HepG2 (cell line): ENCODE measurements at regions not wholly inside any gene's neighbourhood (a gene's known extent, or its start where the extent isn't known, plus 50 kb on each side); places are given as distances from the start of the nearest gene placed in this dataset.

Source experiments
- ATAC-seq: fragments of 200-7000 bp; cut with Tn5 transposase; 3 replicates; pipeline ENCODE4 v1.9.1; 2020; ENCODE audit warnings: mild to moderate bottlenecking, moderate library complexity
- BruUV-seq: library from RNA; stranded (reverse); fragments of 400-500 nt; replicated peaks from 2 replicates; lab custom pipeline; 2021; lab: Mats Ljungman, UMichigan
- CTCF ChIA-PET: fragments of 300-600 bp; formaldehyde crosslinking; extraction: SDS; loops from one replicate; lab custom pipeline; 2021; ENCODE audit warnings: low total read pairs, inconsistent platforms, low intra/inter-chr PET ratio; lab: Yijun Ruan, JAX
- POLR2A ChIA-PET: fragments of 350-600 bp; sonication (Branson Sonifier 250); formaldehyde crosslinking; loops from one replicate; lab custom pipeline; 2020; ENCODE audit warnings: antibody characterized with exemption, inconsistent platforms; lab: Yijun Ruan, JAX
- DNase-seq: peaks from one replicate; pipeline ENCODE4 v3.0.0-alpha.2; 2015; ENCODE audit warnings: low spot score
- FAIRE-seq: peaks from 3 replicates; lab custom pipeline; 2011; peaks lifted over from hg19 to GRCh38; lab: Jason Lieb, UNC
- H2AFZ ChIP-seq: one replicate; pipeline ENCODE4 v1.6.1; 2011; ENCODE audit warnings: low read length, inconsistent platforms
- H3K27ac ChIP-seq: fragments of 300-600 bp; 3 replicates; pipeline ENCODE4 v1.8.0; 2011; ENCODE audit warnings: mixed run types, mild to moderate bottlenecking, mixed read lengths, low read length, inconsistent platforms; ENCODE audit not compliant: insufficient read depth; ENCODE audit errors: extremely low read length
- H3K27me3 ChIP-seq, 2 experiments: fragments of 200-600 bp in 1 of 2; 2 replicates in 1 of 2; 3 replicates in 1 of 2; pipeline versions ENCODE4 v1.6.0 to v1.8.0; 2011; ENCODE audit warnings: low read length in 2 of 2, mild to moderate bottlenecking in 2 of 2, moderate library complexity in 2 of 2, inconsistent platforms in 1 of 2; ENCODE audit not compliant: insufficient read depth in 2 of 2, control insufficient read depth in 1 of 2
- H3K36me3 ChIP-seq, 2 experiments: fragments of 200-600 bp in 1 of 2; replicated peaks in 1 of 2; 2 replicates in 1 of 2; 3 replicates in 1 of 2; pipeline versions ENCODE4 v1.5.1 to v1.8.0; 2011; ENCODE audit warnings: low read length in 2 of 2, inconsistent platforms in 1 of 2; ENCODE audit not compliant: insufficient read depth in 2 of 2, control insufficient read depth in 1 of 2
- H3K4me1 ChIP-seq: 2 replicates; pipeline ENCODE4 v1.5.1; 2012; ENCODE audit warnings: low read length, inconsistent platforms; ENCODE audit not compliant: insufficient read depth
- H3K4me2 ChIP-seq: 2 replicates; pipeline ENCODE4 v1.6.0; 2011; ENCODE audit warnings: low read depth, low read length, inconsistent platforms
- H3K4me3 ChIP-seq, 3 experiments: fragments of 200-600 bp in 1 of 3; sonication (generic), shearing (Covaris generic) in 1 of 3; replicated peaks in 1 of 3; 2 replicates each; pipeline ENCODE4 v1.5.1; 2011 to 2016; ENCODE audit warnings: low read length in 3 of 3, inconsistent platforms in 2 of 3, low read depth in 2 of 3, mild to moderate bottlenecking in 2 of 3, control low read depth in 1 of 3, mixed read lengths in 1 of 3; ENCODE audit not compliant: insufficient read depth in 1 of 3
- H3K79me2 ChIP-seq: one replicate; pipeline ENCODE4 v1.6.1; 2011; ENCODE audit warnings: low read length, inconsistent platforms; ENCODE audit not compliant: insufficient read depth
- H3K9ac ChIP-seq: 2 replicates; pipeline ENCODE4 v1.6.0; 2011; ENCODE audit warnings: mild to moderate bottlenecking, low read depth, low read length, inconsistent platforms; ENCODE audit not compliant: insufficient read depth
- H3K9me3 ChIP-seq: 2 replicates; pipeline ENCODE4 v1.5.1; 2012; ENCODE audit warnings: mild to moderate bottlenecking, low read length
- H4K20me1 ChIP-seq: 2 replicates; pipeline ENCODE4 v1.6.0; 2011; ENCODE audit warnings: inconsistent platforms, mild to moderate bottlenecking, low read length, moderate library complexity; ENCODE audit not compliant: insufficient read depth
- ETV5 ChIP-seq: IDR thresholded peaks from 2 replicates; pipeline ENCODE4 v1.6.1; 2018; ENCODE audit warnings: missing biosample characterization, missing genetic modification reagents, inconsistent platforms, borderline replicate concordance
- FOSL2 ChIP-seq: sonication (generic); formaldehyde crosslinking; IDR thresholded peaks from 2 replicates; pipeline ENCODE4 v1.4.0; 2020; ENCODE audit warnings: missing genetic modification reagents
- HNRNPH1 ChIP-seq: fragments of 200-400 bp; formaldehyde crosslinking; optimal IDR thresholded peaks from 2 replicates; pipeline ENCODE3; 2017; ENCODE audit warnings: mild to moderate bottlenecking, low read depth, low read length
- IRF9 ChIP-seq: sonication (generic); formaldehyde crosslinking; IDR thresholded peaks from 2 replicates; pipeline ENCODE4 v1.8.0; 2022; ENCODE audit warnings: missing genetic modification reagents, mild to moderate bottlenecking, borderline replicate concordance
- PHB2 ChIP-seq: fragments of 450-650 bp; IDR thresholded peaks from 2 replicates; pipeline ENCODE4 v1.6.1; 2018; ENCODE audit not compliant: partially characterized antibody
- PITX1 ChIP-seq: sonication (generic); formaldehyde crosslinking; IDR thresholded peaks from 2 replicates; pipeline ENCODE4 v1.5.1; 2020; ENCODE audit warnings: mild to moderate bottlenecking, missing genetic modification reagents
- POLR2AphosphoS5 ChIP-seq: IDR thresholded peaks from 2 replicates; pipeline ENCODE4 v1.6.1; 2012; ENCODE audit warnings: low read depth, low read length
- RORA ChIP-seq: sonication (generic); formaldehyde crosslinking; IDR thresholded peaks from 2 replicates; pipeline ENCODE4 v1.5.0; 2020; ENCODE audit warnings: mild to moderate bottlenecking, missing genetic modification reagents, moderate library complexity
- SP140L ChIP-seq: sonication (generic); formaldehyde crosslinking; IDR thresholded peaks from 2 replicates; pipeline ENCODE4 v1.4.0; 2020; ENCODE audit warnings: missing genetic modification reagents, borderline replicate concordance
- UBTF ChIP-seq: sonication (generic); formaldehyde crosslinking; IDR thresholded peaks from 2 replicates; pipeline ENCODE4 v1.4.0; 2020; ENCODE audit warnings: mild to moderate bottlenecking, missing genetic modification reagents
- ZNF564 ChIP-seq: sonication (generic); formaldehyde crosslinking; IDR thresholded peaks from 2 replicates; pipeline ENCODE4 v1.8.1; 2023; ENCODE audit warnings: mild to moderate bottlenecking, missing genetic modification reagents
- ZZZ3 ChIP-seq: sonication (generic); formaldehyde crosslinking; IDR thresholded peaks from 2 replicates; pipeline ENCODE4 v1.4.0; 2020; ENCODE audit warnings: missing genetic modification reagents, mild to moderate bottlenecking, borderline replicate concordance
- WGBS: methylation state at CpG from one replicate; pipeline ENCODE4 v1.1.6; 2017; ENCODE audit warnings: low lambda C conversion rate; 5-methylcytosine and 5-hydroxymethylcytosine counted together
- in situ Hi-C: cut with HindIII; loops from 2 replicates; pipeline ENCODE4 v1.10.0; 2017; ENCODE audit warnings: low pct_unique_long_range_greater_than_20kb; ENCODE audit not compliant: extremely low pct_ligation_motif_present
- intact Hi-C: fragments of 100-400 bp; cut with micrococcal nuclease; formaldehyde crosslinking; loops from one replicate; pipeline ENCODE4 v1.10.0; 2022; ENCODE audit not compliant: unreplicated experiment

GRCh38 chr10:106495931-106496330, 668.6 kb downstream of the SORCS1 start:
- CTCF ChIA-PET = no interaction called here

GRCh38 chr10:106493751-106494150, 670.8 kb downstream of the SORCS1 start:
- FAIRE-seq = no peak

More at GRCh38 chr10:106495931-106496330, 668.6 kb downstream of the SORCS1 start:
- H3K4me1 ChIP-seq = no peaks in the 10 kb centered on the region
- H3K27ac ChIP-seq = no peak overlapping the region
- no peak for DNase-seq
- no peak overlapping the region for H3K9ac ChIP-seq
- POLR2A ChIA-PET = no interaction called here
- no peaks in the 10 kb centered on the region; a peak in 1 of 5 replicates for H3K27me3 ChIP-seq
- TF ChIP-seq HNRNPH1 = no peak
- in situ Hi-C loops = no loop called here
- no peak overlapping the region for H3K4me3 ChIP-seq
- ATAC-seq = no peak
- 0% methylated on average over 3 of the region's 3 CpGs for WGBS
- H3K36me3 ChIP-seq = no peaks in the 10 kb centered on the region
- FAIRE-seq = no peak
- H3K9me3 ChIP-seq = peaks cover 78% of the 10 kb centered on the region
- H3K4me2 ChIP-seq = no peak overlapping the region
- intact Hi-C loops = no loop called here
- no peaks in the 10 kb centered on the region for H3K79me2 ChIP-seq
- BruUV-seq = no TSS peak
- no peaks in the 10 kb centered on the region for H4K20me1 ChIP-seq
- no peak overlapping the region for H2AFZ ChIP-seq

More at GRCh38 chr10:106493751-106494150, 670.8 kb downstream of the SORCS1 start:
- intact Hi-C loops = no loop called here
- 0% methylated on average over 1 of the region's 1 CpG for WGBS
- Histone ChIP-seq H3K4me1 (no peaks in the 10 kb centered on the region), H4K20me1 (no peaks in the 10 kb centered on the region), H3K27me3 (no peaks in the 10 kb centered on the region; a peak in 1 of 5 replicates), H3K4me3 (no peak overlapping the region), H2AFZ (no peak overlapping the region), H3K9me3 (peaks cover 78% of the 10 kb centered on the region), H3K27ac (no peak overlapping the region), H3K36me3 (no peaks in the 10 kb centered on the region), H3K79me2 (no peaks in the 10 kb centered on the region), H3K4me2 (no peak overlapping the region), H3K9ac (no peak overlapping the region)
- no peak for TF ChIP-seq POLR2AphosphoS5
- no peak for TF ChIP-seq PHB2
- TF ChIP-seq IRF9 (CRISPR knock-in tag) = no peak
- TF ChIP-seq FOSL2 = no peak
- no peak for TF ChIP-seq ETV5
- no peak for TF ChIP-seq UBTF (CRISPR knock-in tag)
- TF ChIP-seq PITX1 (CRISPR knock-in tag) = no peak
- TF ChIP-seq RORA (CRISPR knock-in tag) = no peak
- TF ChIP-seq ZNF564 = no peak
- no peak for TF ChIP-seq SP140L
- no peak for TF ChIP-seq ZZZ3 (CRISPR knock-in tag)
- POLR2A ChIA-PET = no interaction called here
- no TSS peak for BruUV-seq
- in situ Hi-C loops = no loop called here
- ATAC-seq (no peak), DNase-seq (no peak)
- CTCF ChIA-PET = no interaction called here
